Suppressor macrophage treated with lipopolysaccharide for 4 hours (primary cell): ENCODE measurements at regions not wholly inside any gene's neighbourhood (a gene's known extent, or its start where the extent isn't known, plus 50 kb on each side); places are given as distances from the start of the nearest gene placed in this dataset.
"Not testable (repeated sequence)": the region's sequence is repeated elsewhere in the genome, so short reads cannot be mapped to it uniquely, and the experiment has no call there.

Experiments used
- DNase-seq: peaks from one replicate; pipeline ENCODE4 v3.0.0-alpha.2; 2020

GRCh38 chr3:35045118-35045517 lies 594.2 kb upstream of the ARPP21 start:
- no peak for DNase-seq

- DNase-seq: no peak
Measured at GRCh38 chr3:35064761-35065160, 574.6 kb upstream of the ARPP21 start.

GRCh38 chr3:35065891-35066290 lies 573.4 kb upstream of the ARPP21 start:
- DNase-seq: no peak

- no peak for DNase-seq
Measured at GRCh38 chr3:35067750-35068149, 571.6 kb upstream of the ARPP21 start.

- no peak for DNase-seq
Measured at GRCh38 chr3:35070088-35070487, 569.2 kb upstream of the ARPP21 start.

GRCh38 chr3:35071772-35072171 lies 567.6 kb upstream of the ARPP21 start:
- DNase-seq: no peak

GRCh38 chr3:35078780-35079179 lies 560.5 kb upstream of the ARPP21 start:
- DNase-seq: no peak

GRCh38 chr3:35079403-35079802 lies 559.9 kb upstream of the ARPP21 start:
- no peak for DNase-seq

- no peak for DNase-seq
Measured at GRCh38 chr3:35081899-35082298, 557.4 kb upstream of the ARPP21 start.

GRCh38 chr3:35088943-35089342 lies 550.4 kb upstream of the ARPP21 start:
- no peak for DNase-seq

- no peak for DNase-seq
Measured at GRCh38 chr3:35114686-35115085, 524.6 kb upstream of the ARPP21 start.

GRCh38 chr3:35120026-35120425 lies 519.3 kb upstream of the ARPP21 start:
- DNase-seq: no peak

- no peak for DNase-seq
Measured at GRCh38 chr3:35137612-35138011, 501.7 kb upstream of the ARPP21 start.

- no peak for DNase-seq
Measured at GRCh38 chr3:35141406-35141805, 497.9 kb upstream of the ARPP21 start.

GRCh38 chr3:35144011-35144410 lies 495.3 kb upstream of the ARPP21 start:
- no peak for DNase-seq

GRCh38 chr3:35146256-35147035 lies 492.9 kb upstream of the ARPP21 start:
- not testable (repeated sequence) for DNase-seq

- DNase-seq: no peak
Measured at GRCh38 chr3:35183927-35184675, 455.2 kb upstream of the ARPP21 start.

GRCh38 chr3:35184775-35185174 lies 454.6 kb upstream of the ARPP21 start:
- no peak for DNase-seq

GRCh38 chr3:35187908-35188307 lies 451.4 kb upstream of the ARPP21 start:
- no peak for DNase-seq

GRCh38 chr3:35194666-35195065 lies 444.7 kb upstream of the ARPP21 start:
- no peak for DNase-seq

GRCh38 chr3:35198857-35199256 lies 440.5 kb upstream of the ARPP21 start:
- DNase-seq: no peak

- DNase-seq: no peak
Measured at GRCh38 chr3:35200056-35200455, 439.3 kb upstream of the ARPP21 start.

GRCh38 chr3:35201211-35201610 lies 438.1 kb upstream of the ARPP21 start:
- no peak for DNase-seq
